NCI-H1694 treated with DMSO at 0.1 percent for 48 hours (cell line): ENCODE measurements at regions not wholly inside any gene's neighbourhood (a gene's known extent, or its start where the extent isn't known, plus 50 kb on each side); places are given as distances from the start of the nearest gene placed in this dataset.
"Not testable (repeated sequence)": the region's sequence is repeated elsewhere in the genome, so short reads cannot be mapped to it uniquely, and the experiment has no call there.

Experiments
- DNase-seq: peaks from one replicate; lab custom pipeline; 2025; lab: John Stamatoyannopoulos, UW

DNA sequence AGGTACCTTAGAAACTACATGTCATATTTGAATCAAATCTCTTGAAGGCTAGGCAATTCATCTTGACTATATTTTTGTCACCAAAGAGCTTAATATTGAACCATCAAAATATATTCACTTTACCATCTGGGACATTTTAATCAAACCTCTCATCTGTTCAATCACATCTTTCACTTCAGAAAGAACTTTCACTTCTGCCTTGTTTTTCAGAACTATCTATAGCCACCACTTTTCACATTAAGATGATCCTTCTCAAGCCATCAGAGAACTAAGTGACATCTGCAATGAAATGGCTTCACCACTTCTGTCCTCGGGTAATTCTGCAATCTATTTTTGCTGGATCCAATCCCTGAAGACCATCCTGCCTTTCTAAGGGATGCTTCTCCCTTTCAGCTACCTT, 57.8 kb downstream of the OR2B2 start:
- DNase-seq: no peak

DNA sequence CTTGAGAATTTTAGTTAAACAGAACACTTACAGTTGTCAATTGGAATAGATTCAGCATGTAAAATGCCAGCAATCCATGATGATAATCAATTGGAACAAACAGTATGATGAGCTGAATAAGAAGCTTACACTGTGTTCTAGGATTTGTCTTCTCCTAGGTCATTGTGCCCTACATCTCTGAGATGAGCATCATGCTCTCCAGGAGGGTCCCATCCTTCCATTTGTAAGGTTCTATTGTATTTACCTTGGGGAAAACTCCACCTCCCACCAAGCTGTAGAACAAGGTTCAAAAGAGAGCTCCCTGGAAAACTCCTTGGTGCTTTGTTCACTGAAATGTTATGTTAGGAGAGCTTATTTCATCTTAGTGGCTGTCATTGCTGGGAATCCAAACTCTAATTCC, 60.8 kb downstream of the OR2B2 start:
- no peak for DNase-seq

DNA sequence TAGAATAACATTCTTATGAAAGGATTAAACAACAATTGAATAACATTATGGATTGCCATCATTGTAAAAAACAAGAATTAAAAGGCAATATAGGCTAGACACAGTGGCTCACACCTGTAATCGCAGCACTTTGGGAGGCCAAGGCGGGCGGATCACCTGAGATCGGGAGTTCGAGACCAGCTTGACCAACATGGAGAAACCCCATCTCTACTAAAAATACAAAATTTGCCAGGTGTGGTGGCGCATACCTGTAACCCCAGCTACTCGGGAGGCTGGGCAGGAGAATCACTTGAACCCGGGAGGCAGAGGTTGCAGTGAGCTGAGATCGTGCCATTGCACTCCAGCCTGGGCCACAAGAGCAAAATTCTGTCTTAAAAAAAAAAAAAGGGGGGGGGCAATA, 63.2 kb downstream of the OR2B2 start:
- DNase-seq: not testable (repeated sequence)

DNA sequence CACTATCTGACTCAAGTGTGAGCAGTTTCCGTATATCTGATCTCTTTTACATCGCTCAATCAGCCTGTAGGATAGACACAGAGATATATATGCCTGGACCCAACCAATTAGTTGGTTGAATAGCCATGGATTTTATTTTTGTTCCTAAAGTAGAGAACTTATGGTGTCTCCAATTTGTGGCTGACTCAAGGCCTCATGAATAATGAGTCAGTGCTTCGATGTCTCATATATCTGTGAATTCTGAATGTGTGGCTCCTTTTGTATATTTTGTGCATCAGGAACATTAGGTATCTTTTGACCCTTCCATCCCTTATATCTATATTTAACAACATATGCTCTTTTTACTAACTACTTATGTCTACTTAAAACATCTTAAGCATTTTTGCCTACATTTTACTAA, 64.5 kb downstream of the OR2B2 start:
- no peak for DNase-seq

DNA sequence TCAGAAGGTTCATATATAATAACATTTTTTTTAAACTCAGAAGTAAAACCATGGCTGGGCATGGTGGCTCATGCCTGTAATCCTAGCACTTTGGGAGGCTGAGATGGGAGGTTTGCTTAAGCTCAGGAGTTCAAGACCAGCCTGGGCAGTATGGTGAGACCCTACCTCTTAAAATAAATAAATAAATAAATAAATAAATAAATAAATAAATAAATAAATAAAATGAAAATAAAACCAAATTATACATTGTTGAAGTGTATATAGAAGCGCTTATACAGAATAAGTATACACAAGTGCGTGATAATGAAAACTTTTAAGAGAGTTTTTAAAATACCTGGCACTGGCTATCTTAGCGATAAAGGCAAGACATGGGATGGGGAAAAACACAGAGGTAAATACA, 71.6 kb downstream of the OR2B2 start:
- DNase-seq: no peak

DNA sequence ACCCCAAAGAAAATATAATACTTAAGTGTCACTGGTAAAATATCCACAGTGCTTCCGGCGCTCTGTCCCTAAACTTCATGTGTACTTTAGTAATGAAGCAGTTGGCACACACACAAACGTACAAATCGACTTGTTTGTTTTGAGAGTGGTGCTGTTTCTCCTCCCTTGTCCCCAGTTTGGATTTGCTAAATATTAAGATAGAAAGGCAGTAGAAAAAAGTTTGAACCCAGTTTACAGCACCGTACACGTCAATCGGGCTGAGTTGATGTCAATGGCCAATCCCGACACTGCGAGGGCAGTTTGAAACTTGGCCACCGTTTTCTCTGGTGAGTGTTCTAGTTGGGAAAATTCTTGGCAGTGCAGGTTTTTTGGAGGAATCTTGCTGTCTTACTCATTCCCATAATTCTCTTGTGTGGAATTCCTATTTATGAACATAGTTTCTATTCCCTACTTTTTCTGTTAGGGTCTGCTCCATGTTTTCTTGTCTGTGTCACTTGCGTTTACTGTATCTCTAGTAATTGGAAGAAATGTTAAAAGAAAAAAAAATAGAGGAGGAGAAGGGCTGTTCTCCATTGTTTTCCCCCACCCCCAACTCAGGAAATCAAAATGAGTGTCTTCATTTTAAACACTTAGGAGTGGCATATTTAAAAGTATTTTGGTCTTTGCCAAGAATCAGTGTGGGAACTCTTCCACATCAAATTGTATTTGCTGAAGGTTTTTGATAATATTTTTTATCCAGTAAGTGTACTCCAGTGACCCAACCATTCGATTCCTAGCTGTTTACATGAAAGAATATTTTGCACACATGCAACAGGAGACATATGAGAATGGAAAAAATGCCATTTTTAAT, 72.3 kb downstream of the OR2B2 start:
- DNase-seq: no peak

DNA sequence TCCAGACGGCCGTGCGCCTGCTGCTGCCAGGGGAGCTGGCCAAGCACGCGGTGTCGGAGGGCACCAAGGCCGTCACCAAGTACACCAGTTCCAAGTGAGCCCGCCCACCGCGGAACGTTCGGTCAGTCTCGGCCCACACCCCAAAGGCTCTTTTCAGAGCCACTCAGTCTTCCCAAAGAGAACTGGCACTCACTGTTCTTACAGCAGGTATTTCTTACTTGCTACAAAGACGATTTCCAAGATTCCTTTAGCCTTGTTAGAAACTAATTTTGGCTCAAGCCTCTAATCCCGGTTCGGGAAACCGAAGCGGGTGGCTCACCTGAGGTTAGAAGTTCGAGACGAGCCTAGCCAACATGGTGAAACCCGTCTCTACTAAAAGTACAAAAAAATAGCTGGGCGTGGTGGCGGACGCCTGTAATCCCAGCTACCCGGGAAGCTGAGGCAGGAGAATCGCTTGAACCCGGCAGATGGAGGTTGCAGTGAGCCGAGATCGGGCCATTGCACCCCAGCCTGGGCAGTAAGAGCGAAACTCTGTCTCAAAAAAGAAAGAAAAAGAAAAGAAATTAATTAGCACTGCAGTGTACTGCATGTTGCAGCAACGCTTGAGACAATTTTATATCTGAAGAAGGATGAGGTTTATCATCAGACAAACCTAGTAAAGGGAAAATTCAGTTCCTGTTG, 73.1 kb downstream of the OR2B2 start:
- no peak for DNase-seq

DNA sequence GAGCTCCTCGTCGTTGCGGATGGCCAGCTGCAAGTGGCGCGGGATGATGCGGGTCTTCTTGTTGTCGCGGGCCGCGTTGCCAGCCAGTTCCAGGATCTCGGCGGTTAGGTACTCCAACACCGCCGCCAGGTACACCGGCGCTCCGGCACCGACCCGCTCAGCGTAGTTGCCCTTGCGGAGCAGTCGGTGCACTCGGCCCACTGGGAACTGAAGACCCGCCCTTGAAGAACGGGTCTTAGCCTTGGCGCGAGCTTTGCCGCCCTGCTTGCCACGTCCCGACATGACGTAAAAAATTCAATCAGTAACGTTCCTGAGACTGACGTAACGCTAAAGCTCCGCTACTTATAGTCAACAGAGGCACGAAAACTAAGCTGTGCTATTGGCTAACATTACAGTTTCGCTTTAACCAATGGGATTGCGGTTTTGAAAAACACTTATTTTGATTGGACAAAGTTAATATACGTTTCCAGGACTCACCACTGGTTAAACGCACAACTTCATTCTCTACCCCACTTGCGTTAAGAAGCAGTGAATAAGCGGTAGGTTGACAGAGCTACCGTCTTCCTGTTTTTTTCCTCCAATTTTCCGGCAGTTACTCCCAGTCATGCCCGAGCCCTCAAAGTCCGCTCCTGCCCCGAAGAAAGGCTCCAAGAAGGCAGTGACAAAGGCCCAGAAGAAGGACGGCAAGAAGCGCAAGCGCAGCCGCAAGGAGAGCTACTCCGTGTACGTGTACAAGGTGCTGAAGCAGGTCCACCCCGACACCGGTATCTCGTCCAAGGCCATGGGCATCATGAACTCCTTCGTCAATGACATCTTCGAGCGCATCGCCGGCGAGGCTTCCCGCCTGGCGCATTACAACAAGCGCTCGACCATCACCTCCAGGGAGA, 73.9 kb downstream of the OR2B2 start:
- peak; percentile 98 for DNase-seq

DNA sequence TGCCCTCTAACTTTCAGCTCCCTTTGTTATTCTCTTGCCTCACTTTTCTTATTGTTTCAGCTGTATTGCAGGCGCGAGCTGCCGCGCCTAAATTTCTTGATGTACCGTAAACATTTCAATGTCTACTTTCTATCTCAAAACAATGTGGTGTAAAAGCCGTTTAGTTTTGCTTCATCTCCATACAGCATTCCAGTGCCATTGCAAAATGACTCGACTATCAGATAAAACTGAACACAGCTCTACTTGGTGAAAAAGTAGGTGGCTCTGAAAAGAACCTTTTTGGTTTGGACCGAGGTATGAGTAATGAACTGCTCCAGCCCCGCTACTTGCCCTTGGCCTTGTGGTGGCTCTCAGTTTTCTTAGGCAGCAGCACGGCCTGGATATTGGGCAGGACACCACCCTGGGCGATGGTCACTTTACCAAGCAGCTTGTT, 74.6 kb downstream of the OR2B2 start:
- no peak for DNase-seq

DNA sequence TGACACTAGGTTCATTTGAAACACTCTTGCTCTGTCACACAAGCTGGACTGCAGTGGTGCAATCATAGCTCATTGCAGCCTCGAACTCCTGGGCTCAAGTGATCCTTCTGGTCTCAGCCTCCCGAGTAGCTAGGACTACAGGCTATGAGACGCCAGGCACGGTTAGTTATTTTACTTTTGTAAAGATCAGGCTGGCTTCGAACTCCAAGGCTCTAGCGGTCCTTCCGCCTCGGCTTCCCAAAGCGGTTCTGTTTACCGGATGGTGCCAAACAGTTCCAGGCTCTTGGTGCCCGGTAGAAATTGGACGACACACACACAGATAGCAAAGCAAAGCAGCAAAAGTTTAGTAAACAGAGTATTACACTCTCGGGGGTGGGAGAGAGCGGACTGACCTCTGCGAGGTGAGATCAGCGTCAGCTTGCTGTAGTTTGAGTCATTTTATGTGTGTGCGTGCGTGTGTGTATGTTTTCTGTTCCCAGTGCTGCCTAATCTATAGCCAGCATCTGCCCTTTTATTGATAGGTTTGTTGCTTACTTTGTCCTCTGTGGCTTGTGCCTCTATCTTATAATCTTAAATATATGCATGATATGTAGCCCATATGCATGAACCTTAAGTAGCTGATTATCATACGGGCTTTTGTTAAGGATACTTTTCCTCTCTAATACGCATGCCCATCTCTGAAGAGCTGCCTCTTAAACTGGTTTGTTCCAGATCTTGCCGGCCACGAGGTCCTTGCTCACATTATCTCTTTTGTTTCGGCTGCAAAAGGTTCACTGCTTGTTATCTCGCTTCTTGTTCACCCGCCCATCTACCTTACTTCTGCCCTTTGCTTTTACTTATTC, 75.2 kb downstream of the OR2B2 start:
- DNase-seq: peak; percentile 63

DNA sequence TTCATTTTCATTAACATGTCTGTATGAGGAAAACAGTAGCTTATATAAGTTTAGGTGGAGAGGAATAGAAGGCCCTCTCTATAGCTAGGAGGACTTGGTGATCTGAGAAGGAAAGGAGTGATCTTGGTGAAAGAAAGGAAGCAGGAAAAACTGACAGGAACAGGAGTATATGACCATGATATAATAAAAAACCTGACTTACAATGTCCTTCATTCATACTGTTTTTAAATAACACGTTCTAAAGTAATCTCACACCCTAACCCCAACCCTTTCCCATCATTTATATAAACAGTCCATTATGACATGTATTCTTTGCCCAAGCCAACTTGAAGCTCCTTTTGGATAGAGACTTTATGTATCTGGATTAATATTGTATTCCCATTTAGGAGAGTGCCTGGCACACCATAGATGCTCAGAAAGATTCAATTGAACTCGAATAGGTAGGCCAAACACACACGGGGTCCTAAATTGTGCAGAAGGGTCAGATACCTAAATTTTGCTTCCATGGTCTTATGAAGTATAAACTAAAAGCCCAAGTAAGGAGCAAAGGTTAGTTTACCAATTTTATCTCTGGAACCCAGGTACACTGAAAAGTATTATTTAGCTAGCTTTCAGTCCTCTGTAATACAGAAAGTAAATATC, 75.9 kb downstream of the OR2B2 start:
- no peak for DNase-seq

DNA sequence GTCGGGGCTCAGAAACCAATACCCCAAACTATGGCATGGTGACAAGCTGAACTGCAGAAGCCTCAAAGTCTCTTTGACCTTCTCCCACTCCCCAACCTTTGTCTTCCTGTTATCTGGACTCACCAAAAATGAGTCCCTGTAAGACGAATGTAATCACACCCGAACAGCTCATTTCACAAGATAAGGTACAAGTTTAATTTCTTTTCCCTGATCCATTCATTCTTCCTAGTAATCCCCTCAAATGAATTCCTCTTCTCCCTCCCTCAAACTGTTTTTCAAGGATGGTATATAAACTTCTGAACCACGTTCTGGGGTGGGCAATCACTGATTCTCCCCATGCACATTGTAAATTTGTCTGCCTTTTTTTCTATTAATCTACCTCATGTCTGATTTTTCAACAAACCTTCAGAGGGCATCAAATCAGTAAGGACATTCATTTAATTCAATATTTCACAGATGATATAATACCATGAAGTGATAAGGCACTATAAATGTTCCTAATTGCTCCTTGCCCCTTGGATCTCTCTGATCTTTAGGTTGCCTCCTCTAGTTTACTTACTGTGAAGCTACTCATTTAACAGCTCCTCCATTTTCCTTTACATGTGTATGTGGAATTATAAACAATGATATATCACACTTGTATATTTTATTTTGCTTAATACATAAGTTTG, 77.2 kb downstream of the OR2B2 start:
- DNase-seq: no peak

DNA sequence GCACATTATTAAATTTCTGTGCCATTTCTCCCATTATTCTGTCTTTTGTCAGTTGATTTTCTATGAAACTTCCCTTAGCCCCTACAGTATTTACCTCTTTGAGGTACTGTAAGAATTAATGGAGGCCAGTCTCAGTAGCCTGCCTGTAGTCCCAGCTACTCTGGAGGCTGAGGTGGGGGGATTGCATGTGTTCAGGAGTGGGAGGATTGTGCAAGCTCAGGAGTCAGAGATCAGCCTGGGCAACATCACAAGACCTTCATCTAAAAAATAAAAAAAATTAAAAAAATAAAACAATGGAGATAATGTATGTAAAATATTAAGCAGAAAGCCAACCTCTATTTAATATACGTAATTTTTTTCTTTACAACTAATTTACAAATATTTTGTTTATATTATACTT, 77.8 kb downstream of the OR2B2 start:
- no peak for DNase-seq

DNA sequence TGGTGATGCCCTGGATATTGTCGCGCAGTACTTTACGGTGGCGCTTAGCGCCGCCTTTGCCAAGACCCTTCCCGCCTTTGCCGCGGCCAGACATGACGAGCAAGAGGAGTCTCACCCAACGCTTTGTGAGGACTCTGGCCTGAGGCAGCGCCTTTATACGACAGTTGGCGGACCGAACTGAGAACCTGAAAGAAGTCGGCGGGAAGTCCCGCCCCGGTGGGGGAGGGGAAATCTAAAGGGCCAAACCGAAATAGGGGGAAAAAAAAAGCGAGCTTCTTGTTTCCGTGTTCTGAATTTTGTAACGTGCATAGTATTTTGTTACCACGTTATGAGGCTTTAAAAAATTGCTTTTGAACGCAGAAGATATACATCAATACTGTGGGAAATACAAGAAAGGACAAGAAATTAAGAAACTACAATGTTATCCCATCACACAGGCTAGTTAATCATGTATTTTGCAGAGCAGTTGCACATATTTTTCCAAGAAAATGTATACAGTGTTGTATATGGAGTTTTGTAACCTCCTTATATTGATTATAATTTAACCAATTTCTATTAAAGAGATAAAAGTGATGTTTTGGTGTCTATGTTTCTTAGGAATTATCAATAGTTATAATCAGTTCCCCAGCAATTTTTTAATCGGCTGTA, 80.6 kb downstream of the OR2B2 start:
- not testable (repeated sequence) for DNase-seq

DNA sequence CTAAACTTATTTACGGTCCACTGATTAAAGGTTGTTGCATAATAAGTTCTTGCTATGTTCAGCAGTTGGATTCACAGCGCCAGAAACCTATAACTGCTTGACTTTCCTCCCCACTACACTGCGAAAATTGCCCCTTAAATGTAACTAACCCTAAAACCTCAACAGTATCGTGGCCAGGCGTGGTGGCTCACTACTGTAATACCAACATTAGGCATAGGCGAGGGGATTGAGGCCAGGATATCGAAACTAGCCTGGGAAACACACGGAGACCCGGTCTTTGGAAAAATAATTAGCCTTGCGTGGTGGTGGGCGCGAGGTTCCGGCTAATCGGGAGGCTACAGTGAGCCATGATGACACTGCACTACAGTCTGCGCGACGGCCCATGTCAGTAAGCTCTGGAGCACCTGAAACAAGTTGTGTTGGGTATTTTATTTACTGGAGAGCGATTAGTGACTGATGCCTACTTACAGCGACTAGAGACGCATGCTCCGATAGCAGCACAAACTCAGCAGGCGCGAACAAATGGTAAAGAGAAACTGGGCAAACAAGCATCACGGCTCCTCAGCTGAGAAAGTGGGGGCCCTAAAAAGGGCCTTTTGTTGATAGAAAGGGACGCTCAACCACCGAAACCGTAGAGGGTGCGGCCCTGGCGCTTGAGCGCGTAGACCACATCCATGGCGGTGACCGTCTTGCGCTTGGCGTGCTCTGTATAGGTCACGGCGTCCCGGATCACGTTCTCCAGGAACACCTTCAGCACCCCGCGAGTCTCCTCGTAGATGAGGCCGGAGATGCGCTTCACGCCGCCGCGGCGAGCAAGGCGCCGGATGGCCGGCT, 81.4 kb downstream of the OR2B2 start:
- DNase-seq: not testable (repeated sequence)

DNA sequence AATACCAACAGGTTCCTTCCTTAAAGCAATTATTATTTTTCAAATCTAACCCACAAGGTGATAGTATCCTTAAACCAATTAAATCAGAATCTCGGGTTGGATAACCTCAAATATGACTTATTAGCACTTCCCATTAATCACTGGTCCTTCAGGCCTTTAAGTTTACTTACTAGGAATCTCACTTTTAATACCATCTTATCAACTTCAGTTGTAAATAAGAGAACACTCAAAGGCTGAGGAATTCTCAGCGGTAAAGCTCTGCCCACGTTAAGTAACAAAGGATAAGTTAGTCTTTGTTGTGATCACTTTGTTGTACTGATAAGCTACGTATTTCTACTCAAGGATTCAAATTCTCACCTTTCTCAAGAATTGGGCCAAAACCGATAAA, 82.0 kb downstream of the OR2B2 start:
- no peak for DNase-seq

DNA sequence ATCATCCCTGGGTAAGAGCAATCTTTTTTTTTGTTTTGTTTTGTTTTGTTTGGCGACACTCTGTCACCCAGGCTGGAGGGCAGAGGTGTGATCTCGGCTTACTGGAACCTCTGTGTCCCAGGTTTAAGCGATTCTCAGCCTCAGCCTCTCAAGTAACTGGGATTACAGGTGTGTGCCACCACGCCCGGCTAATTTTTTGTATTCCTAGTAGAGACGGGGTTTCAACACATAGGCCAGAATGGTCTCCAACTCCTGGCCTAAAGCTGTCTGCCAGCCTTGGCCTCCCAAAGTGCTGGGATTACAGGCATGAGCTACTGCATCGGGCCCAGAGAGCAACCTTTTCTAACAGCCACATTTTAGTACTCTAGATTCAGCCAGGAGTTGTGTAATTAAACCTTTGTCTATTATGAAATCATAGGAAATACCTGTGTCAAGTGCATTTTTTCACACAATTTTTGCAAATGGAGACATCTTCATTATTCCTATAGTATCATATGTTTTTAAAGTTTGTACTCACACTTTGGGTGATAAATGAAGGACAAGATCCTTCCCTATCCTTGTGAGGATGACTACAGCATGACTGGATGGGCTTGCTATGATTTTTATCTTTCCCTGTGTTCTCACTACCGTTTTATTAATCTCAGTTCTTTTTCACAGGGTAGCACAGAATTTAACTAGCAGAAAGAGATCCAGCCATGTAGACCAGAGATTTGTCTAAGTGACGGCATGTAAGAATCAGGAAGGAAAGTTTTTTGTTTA, 82.6 kb downstream of the OR2B2 start:
- DNase-seq: no peak

DNA sequence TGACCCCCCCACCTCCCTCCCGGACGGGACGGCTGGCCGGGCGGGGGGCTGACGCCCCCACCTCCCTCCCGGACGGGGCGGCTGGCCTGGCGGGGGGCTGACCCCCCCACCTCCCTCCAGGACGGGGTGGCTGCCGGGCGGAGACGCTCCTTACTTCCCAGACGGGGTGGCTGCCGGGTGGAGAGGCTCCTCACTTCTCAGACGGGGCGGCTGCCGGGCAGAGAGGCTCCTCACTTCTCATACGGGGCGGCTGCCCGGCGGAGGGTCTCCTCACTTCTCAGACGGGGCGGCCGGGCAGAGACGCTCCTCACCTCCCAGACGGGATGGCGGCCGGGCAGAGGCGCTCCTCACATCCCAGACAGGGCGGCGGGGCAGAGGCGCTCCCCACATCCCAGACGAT, 84.7 kb downstream of the OR2B2 start:
- not testable (repeated sequence) for DNase-seq
